Colonic mucosa (tissue), 4 donors: ENCODE measurements at regions not wholly inside any gene's neighbourhood (a gene's known extent, or its start where the extent isn't known, plus 50 kb on each side); places are given as distances from the start of the nearest gene placed in this dataset.

Experiments
- DNase-seq: peaks from one replicate; pipeline ENCODE4 v3.0.0-alpha.2; 2020
- H3K27ac ChIP-seq: fragments of 200-600 bp; one replicate; pipeline ENCODE4 v1.8.0; 2021
- H3K27me3 ChIP-seq: fragments of 200-600 bp; one replicate; pipeline ENCODE4 v1.8.0; 2021
- H3K36me3 ChIP-seq: fragments of 200-600 bp; one replicate; pipeline ENCODE4 v1.8.0; 2021
- H3K4me1 ChIP-seq: fragments of 200-600 bp; one replicate; pipeline ENCODE4 v1.8.0; 2021; ENCODE audit warnings: mild to moderate bottlenecking
- H3K4me3 ChIP-seq: fragments of 200-600 bp; one replicate; pipeline ENCODE4 v1.8.0; 2021
- H3K9ac ChIP-seq, 2 donors: one replicate each; pipeline ENCODE4 v1.7.0; 2013; ENCODE audit warnings: control low read depth in 2 of 2, low read depth in 2 of 2, low read length in 2 of 2
- H3K9me3 ChIP-seq: fragments of 200-600 bp; one replicate; pipeline ENCODE4 v1.8.0; 2021
- intact Hi-C: fragments of 100-400 bp; cut with DNase I; formaldehyde crosslinking; loops from one replicate; pipeline ENCODE4 v1.14.1; 2022
- TF ChIP-seq, protein P1 (sequence below): fragments of 200-600 bp; IDR thresholded peaks from one replicate; pipeline ENCODE4 v1.8.0; 2022; ENCODE audit warnings: antibody characterized with exemption, mild to moderate bottlenecking
- donor health status: healthy.
- donor health status: DM: no; HTN: no; CAD: no.
- donor health status: DM: no; HTN: no; CAD: no.

- no peak for DNase-seq
- H3K4me1 ChIP-seq = no peaks in the 10 kb centered on the region
- intact Hi-C loops = no loop called here
Measured at GRCh38 chr9:85185486-85186217, 516.1 kb downstream of the NTRK2 start.

DNA sequence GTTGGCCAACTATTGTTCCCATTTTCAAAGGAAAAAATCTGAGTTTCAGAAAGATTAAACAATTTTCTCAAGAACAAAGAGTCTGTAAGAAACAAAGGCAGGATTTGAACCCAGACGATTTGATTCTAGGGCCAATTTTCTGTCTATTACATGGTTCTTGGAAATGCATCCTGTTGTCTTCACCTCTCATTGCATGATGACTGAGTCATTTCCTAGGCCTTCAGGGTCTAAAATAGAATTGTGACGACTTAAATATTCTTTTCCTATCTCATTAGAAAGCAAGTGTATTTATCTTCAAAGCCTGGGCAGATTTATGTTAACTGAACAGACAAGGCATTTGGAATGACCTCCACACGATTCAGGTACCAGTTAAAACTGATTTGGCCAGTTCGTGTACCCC lies 512.9 kb downstream of the NTRK2 start:
- Histone ChIP-seq H3K9me3 (no peaks in the 10 kb centered on the region), H3K27me3 (no peaks in the 10 kb centered on the region), H3K4me1 (no peaks in the 10 kb centered on the region), H3K27ac (no peak overlapping the region), H3K36me3 (no peaks in the 10 kb centered on the region), H3K9ac (no peak overlapping the region), H3K4me3 (no peak overlapping the region)
- no peak for DNase-seq
- TF ChIP-seq, protein P1, sequence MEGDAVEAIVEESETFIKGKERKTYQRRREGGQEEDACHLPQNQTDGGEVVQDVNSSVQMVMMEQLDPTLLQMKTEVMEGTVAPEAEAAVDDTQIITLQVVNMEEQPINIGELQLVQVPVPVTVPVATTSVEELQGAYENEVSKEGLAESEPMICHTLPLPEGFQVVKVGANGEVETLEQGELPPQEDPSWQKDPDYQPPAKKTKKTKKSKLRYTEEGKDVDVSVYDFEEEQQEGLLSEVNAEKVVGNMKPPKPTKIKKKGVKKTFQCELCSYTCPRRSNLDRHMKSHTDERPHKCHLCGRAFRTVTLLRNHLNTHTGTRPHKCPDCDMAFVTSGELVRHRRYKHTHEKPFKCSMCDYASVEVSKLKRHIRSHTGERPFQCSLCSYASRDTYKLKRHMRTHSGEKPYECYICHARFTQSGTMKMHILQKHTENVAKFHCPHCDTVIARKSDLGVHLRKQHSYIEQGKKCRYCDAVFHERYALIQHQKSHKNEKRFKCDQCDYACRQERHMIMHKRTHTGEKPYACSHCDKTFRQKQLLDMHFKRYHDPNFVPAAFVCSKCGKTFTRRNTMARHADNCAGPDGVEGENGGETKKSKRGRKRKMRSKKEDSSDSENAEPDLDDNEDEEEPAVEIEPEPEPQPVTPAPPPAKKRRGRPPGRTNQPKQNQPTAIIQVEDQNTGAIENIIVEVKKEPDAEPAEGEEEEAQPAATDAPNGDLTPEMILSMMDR = no peak
- intact Hi-C loops = no loop called here

More at GRCh38 chr9:85185486-85186217, 516.1 kb downstream of the NTRK2 start:
- Histone ChIP-seq H3K27ac (no peak overlapping the region), H3K36me3 (no peaks in the 10 kb centered on the region), H3K9me3 (no peaks in the 10 kb centered on the region), H3K9ac (no peak overlapping the region), H3K4me3 (no peak overlapping the region), H3K27me3 (no peaks in the 10 kb centered on the region)
- TF ChIP-seq, protein P1 = no peak

DNA sequence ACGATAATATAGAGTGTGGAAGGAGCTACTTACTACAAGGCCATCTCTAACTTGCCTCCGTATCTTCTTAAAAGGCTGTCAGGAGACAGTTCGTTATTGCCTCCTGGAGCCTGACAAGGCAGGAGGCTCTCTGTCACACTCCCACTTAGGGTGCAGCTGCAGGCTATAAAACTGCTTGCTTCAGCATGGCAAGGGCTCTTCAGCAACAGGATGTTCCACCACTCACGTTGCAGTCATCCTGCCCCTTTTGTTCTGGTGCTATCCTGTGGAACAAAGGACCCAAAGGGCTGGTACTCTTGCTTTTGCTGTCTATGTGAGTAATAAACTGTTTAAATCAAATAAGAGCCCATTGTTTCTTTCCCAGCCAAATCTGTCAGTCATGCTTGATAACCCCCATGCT lies 508.9 kb downstream of the NTRK2 start:
- TF ChIP-seq, protein P1 = no peak
- Histone ChIP-seq H3K27me3 (no peaks in the 10 kb centered on the region), H3K9ac (no peak overlapping the region), H3K36me3 (no peaks in the 10 kb centered on the region), H3K4me3 (no peak overlapping the region), H3K9me3 (no peaks in the 10 kb centered on the region), H3K4me1 (no peaks in the 10 kb centered on the region), H3K27ac (no peak overlapping the region)
- intact Hi-C loops = no loop called here
- DNase-seq = no peak

DNA sequence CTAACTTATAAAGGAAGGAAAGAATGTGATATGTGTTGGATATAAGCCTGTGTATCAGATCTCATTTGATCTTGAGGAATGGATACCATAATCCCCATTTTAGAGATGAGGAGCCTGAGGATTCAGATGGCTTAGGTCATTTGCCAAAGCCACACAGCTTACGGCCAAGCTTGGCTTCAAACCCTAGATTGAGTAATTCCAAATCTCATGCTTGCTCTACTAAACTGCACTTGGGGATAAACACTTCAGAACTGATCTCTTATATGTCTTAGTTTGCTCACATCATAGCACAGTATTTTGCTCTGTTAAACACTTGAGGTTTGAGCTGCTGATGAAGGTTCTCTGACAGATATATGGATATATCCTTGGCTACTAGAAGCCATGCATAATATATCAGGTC lies 504.4 kb downstream of the NTRK2 start:
- DNase-seq = no peak
- no peaks in the 10 kb centered on the region for H3K9me3 ChIP-seq
- no peaks in the 10 kb centered on the region for H3K27me3 ChIP-seq
- TF ChIP-seq, protein P1 = no peak
- no peak overlapping the region for H3K9ac ChIP-seq
- H3K36me3 ChIP-seq = no peaks in the 10 kb centered on the region
- no peak overlapping the region for H3K4me3 ChIP-seq
- no peaks in the 10 kb centered on the region for H3K4me1 ChIP-seq
- H3K27ac ChIP-seq = no peak overlapping the region
- intact Hi-C loops = no loop called here

- no peaks in the 10 kb centered on the region for H3K9me3 ChIP-seq
- no peaks in the 10 kb centered on the region for H3K36me3 ChIP-seq
- TF ChIP-seq, protein P1 = no peak
- H3K4me1 ChIP-seq = no peaks in the 10 kb centered on the region
- H3K9ac ChIP-seq = no peak overlapping the region
- intact Hi-C loops = no loop called here
- no peak overlapping the region for H3K4me3 ChIP-seq
- H3K27ac ChIP-seq = no peak overlapping the region
- H3K27me3 ChIP-seq = no peaks in the 10 kb centered on the region
- DNase-seq = no peak
Measured at GRCh38 chr9:85172001-85172978, 502.8 kb downstream of the NTRK2 start.
